ENCODE measurements at regions not wholly inside any gene's neighbourhood (a gene's known extent, or its start where the extent isn't known, plus 50 kb on each side); places are given as distances from the start of the nearest gene placed in this dataset.
"Not testable (repeated sequence)": the region's sequence is repeated elsewhere in the genome, so short reads cannot be mapped to it uniquely, and the experiment has no call there.

- no peak for DNase-seq (ENCODE audit: low spot score)
Measured at GRCh38 chr7:32762925-32763293, 128.7 kb downstream of the KBTBD2 start.

DNA sequence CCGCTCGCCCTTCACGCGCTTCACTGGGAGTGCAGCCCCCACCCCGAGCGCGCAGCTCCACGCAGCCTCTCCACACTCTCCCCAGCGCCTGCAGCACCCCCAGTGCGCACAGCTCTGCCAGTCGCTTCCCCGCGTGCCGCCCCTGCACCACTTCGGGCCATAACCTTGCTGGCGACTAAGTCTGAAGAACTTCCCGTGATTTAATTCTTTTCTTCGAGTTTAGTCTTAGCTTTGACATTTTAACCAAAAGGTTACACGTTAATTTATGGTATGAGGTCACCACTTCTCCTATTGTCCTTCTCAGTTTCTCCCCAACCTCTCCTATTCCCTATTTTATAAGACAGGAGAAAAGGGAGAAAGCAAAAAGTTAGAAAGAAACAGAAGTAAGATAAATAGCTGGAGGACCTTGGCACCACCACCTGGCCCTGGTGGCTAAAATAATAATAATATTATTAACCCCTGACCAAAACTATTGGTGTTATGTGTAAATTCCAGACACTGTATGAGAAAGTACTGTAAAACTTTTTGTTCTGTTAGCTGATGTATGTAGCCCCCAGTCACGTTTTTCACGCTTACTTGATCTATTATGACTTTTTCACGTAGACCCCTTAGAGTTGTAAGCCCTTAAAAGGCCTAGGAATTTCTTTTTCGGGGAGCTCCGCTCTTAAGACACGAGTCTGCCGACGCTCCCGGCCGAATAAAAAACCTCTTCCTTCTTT is 129.2 kb downstream of the KBTBD2 start:
- peak; percentile 43 for DNase-seq (ENCODE audit: low spot score)

DNA sequence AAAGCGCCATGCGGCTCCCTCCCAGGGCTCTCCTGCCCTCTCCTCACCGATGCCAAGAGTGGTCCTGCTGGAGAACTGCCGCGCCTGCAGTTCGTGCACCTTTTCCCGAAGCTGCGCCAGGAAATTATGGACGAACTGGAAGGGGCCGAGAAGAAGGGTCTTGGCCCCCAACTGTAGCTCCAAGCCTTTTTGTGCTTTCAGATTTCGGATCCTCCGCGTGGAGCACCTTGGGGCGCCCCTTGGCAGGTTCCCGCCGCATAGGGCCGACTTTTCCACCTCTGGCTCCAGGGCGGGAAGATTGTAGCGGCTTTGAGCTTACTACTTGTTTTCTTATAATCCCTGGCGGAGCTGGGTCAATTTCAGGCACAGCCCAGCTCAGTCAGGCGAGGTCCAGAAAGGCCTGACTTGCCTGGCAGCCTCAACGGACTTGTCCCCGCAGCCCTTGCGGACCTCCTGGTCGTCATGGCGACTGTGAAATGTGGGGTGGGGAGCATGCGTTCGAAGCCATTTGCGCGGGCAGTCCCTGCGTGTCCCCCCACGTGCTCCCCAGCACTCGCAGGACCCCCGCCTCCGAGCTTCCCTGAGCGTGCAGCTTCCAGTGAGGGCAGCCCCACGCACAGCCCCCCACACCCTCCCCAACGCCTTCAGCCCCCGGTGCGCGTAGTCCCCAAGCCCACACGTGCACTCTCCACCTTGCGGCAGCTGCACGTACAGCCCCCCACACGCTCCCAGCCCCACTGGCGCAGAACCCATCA is 129.9 kb downstream of the KBTBD2 start:
- DNase-seq (ENCODE audit: low spot score), result peak; percentile 16

- not testable (repeated sequence) for DNase-seq (ENCODE audit: low spot score)
Measured at GRCh38 chr7:32760755-32761154, 130.8 kb downstream of the KBTBD2 start.

DNA sequence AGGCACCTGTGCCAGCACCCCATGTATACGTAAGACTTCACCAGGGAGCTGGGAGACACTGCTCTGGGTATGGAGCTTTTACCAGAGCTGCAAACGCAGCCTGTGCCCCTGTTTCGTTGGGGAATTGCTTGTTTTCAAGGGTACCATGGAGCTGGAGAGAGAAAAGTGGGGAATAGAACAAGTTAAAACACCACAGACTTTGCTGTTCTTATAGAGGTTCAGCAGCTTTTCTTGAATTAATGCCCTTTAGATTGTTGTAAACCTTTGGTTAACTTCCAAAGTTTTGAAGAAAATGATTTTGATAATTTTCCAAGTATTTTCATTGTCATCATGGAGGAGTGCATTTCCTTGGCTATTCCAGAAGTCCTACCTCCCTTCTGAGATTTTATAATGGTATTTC is 131.7 kb downstream of the KBTBD2 start:
- DNase-seq (ENCODE audit: low spot score), result not testable (repeated sequence)

DNA sequence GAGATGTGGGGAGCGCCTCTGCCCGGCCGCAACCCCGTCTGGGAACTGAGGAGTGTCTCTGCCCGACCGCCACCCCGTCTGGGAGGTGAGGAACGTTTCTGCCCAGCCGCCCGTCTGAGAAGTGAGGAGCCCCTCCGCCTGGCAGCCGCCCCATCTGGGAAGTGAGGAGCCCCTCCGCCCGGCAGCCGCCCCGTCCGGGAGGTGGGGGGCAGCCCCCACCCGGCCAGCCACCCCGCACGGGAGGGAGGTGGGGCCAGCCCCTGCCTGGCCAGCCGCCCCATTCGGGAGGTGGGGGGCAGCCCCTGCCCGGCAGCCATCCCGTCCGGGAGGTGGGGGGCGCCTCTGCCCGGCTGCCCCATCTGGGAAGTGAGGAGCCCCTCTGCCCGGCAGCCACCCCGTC is 137.7 kb downstream of the KBTBD2 start:
- not testable (repeated sequence) for DNase-seq (ENCODE audit: low spot score)

- DNase-seq (ENCODE audit: low spot score), result not testable (repeated sequence)
Measured at GRCh38 chr7:32748337-32748736, 143.2 kb downstream of the KBTBD2 start.

DNA sequence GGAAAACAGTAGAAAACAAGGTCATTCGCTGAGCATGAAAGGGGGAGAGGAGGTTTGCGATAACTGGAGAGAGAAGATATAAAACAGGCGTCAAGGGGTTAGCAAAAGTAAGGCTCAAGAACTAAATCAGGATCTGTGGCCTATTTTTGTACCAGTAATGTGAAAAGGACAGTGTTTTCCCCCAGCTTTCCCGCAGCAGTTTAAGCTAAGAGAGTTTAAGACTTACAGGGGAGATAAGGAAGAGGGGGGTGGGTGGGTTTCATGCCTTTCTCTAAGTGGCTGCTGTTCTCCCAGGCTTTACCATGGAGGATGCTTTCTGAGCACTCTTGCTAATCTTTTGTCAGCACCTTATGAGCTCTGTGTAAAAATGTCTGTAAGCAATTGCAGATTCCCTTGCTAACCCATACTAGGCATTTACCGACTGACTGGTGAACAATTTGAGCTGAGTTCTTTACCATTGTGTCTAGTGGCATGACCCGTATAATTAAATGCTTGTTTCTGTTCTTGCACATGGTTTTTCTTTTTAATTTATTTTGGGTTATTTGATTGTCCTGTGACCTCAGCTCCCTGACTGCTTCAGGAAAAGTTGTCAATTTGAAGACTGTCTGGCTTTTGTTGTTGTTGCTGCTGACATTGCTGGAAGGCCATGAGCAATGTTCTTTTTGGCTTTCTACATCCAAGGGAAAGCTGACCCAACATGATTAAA is 144.0 kb downstream of the KBTBD2 start:
- not testable (repeated sequence) for DNase-seq (ENCODE audit: low spot score)

- not testable (repeated sequence) for DNase-seq (ENCODE audit: low spot score)
Measured at GRCh38 chr7:32741853-32742476, 149.6 kb downstream of the KBTBD2 start.

GRCh38 chr7:32739749-32740148 is 151.8 kb downstream of the KBTBD2 start:
- not testable (repeated sequence) for DNase-seq (ENCODE audit: low spot score)

DNA sequence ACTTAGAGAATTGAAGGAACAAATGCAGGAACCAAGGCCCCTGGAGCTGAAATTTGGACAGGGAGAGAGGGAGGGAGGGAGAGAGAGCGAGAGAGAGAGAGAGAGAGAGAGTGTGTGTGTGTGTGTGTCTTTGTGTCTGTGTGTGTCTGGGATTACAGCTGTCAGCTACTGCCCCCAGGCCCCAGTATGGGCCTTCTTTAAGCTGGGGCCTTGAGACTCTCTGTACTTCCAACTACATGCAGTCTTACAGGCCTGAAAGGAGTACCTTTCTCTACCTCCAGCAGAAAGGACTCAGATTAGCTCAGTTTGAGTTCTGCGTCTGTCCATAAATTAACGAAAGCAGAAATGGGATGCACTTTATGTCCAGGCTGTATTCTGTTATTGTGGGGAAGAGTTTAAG is 153.2 kb downstream of the KBTBD2 start:
- DNase-seq (ENCODE audit: low spot score), result not testable (repeated sequence)

DNA sequence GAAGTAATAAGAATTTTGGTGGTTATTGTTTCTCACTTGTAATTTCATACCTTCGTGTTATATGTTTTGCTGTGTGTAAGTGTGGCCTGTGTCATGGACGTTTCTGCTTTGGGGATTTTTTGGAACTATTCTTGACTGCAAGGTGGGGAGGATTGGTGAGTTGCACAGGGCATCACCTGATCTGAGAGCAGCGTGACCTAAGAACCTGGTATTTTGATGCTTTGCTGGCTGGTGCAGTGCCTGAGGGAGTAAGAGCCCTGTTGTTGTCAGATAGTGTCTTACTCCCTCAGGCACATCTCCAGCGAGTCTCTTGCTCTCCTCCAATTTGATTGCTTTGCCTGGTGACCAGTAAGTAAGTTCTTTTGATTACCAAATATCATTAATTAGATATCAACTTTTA is 158.8 kb downstream of the KBTBD2 start:
- DNase-seq (ENCODE audit: low spot score), result not testable (repeated sequence)

DNA sequence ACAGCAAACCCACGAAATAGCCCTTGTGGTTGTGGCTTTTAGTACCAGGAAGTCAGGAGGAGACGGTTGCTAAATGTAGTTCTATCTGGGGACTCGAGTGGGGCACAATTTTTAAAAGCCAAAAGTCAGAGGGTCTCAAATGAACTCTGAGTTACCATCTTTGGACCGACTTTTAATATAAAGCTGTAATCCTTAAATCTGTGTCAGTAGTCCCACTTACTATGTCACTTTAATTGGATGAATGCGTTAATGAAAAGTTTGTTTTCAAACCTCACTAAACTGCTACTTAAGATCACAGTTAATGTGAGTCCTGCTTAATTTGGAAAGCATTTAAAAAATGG is 162.3 kb downstream of the KBTBD2 start:
- not testable (repeated sequence) for DNase-seq (ENCODE audit: low spot score)

DNA sequence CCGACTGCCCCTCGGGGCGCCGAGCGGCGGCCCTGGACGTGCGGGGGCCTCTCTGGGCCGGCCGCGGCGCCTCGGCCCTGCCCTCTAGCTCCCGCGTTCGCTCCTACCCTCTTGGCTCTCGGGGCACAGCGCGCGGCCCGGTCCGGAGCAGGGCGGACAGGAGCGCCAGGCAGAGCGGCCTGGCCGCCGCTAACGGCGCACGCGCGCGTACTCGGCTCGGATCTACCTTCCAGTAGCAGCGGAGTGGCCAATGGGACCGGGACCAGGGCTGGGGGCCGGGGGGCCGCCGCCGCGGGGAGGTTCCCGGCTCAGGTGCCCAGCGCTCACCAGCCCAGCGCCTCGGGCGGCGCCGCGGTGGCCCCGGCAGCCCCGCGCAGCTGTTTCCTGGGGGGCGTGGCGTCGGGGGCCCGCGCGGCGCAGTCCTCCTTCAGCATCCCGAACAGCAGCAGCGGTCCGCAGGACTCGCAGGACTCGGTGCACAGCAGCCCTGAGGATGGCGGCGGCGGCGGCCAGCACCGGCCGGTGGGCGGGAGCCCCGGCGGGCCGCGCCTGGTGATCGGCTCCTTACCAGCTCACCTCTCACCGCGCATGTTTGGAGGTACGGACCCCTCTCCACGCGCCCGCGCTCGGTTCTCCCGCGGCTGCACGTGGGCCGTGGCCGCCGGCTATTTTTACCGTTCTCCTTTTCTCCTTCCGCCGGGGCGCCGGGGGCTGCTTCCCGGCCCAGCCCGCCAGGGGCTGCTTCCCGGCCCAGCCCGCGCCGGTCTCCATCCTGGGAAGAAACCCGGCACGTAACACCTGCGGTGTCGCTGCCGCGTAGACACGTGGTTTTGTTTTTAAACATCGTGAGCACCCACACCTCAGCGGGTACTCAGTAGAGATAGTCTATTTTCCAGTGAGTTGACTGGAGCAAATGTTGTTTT is 162.9 kb downstream of the KBTBD2 start:
- peak; percentile 42 for DNase-seq (ENCODE audit: low spot score)

DNA sequence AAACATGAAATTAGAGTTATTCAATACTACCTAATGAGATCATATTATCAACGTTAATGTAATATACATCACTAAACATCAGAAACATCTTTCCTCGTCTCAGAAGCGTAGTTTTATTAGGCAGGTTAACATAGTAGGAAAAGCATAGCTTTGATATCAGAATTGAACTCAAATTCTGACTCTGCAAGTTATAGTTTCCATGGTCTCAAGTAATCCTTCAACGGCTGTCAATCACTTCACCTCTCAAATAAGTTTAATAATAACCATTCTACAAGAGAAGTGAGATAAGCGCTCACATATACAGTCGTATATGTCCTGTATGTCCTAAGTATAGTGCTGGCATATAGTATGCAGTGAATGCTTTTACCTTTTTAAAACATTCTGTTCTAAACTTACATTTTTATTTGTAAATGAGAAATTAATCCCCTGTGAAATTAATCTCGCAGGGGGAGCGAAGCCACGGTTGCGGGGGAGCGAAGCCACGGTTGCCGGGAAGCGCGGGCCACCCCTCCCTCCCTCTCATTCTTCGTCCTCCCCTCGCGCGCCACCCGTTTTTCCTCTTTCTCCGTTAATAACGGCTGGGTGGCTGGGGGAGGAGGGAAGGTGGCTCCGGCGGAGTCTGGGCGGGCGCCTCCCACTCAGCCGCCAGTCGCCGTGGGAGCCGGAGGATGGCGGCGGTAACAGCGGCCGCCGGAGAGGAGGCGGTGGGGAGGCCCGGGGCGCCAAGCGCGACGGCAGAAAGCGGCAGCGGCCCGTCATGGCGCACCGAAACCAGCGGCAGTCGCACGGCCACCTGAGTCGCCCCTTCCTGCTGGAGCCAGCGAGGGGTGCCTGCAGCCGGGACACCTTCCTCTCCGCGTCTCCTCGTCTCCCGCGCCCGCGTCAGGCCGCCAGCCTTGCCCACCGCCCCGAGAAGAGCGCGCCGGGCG is 163.8 kb downstream of the KBTBD2 start:
- peak; percentile 21 for DNase-seq (ENCODE audit: low spot score)

GRCh38 chr7:32722837-32723236 is 168.7 kb downstream of the KBTBD2 start:
- not testable (repeated sequence) for DNase-seq (ENCODE audit: low spot score)

GRCh38 chr7:32694182-32694581 is 197.4 kb downstream of the KBTBD2 start:
- no peak for DNase-seq (ENCODE audit: low spot score)

GRCh38 chr7:32691965-32692815 is 196.9 kb downstream of the AVL9 start:
- not testable (repeated sequence) for DNase-seq (ENCODE audit: low spot score)

DNA sequence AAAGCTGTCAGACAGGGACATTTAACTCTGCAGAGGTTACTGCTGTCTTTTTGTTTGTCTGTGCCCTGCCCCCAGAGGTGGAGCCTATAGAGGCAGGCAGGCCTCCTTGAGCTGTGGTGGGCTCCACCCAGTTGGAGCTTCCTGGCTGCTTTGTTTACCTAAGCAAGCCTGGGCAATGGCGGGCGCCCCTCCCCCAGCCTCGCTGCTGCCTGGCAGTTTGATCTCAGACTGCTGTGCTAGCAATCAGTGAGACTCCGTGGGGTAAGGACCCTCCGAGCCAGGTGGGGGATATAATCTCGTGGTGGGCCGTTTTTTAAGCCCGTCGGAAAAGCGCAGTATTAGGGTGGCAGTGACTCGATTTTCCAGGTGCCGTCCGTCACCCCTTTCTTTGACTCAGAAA is 192.8 kb downstream of the AVL9 start:
- not testable (repeated sequence) for DNase-seq (ENCODE audit: low spot score)
